Panc1 (cell line): ENCODE measurements at regions not wholly inside any gene's neighbourhood (a gene's known extent, or its start where the extent isn't known, plus 50 kb on each side); places are given as distances from the start of the nearest gene placed in this dataset.

Experiments
- ATAC-seq: fragments of 200-7000 bp; cut with Tn5 transposase; 2 replicates; pipeline ENCODE4 v1.9.1; 2020; ENCODE audit warnings: mild to moderate bottlenecking, moderate library complexity
- BruUV-seq: library from RNA; stranded (reverse); fragments of 400-500 nt; replicated peaks from 2 replicates; lab custom pipeline; 2021; lab: Mats Ljungman, UMichigan
- CTCF ChIA-PET: fragments of 300-600 bp; sonication (Branson Sonifier 250); formaldehyde crosslinking; loops from one replicate; lab custom pipeline; 2022; ENCODE audit warnings: antibody characterized with exemption; lab: Charles Lee
- POLR2A ChIA-PET: fragments of 300-600 bp; sonication (Branson Sonifier 250); formaldehyde crosslinking; loops from one replicate; lab custom pipeline; 2022; ENCODE audit warnings: antibody characterized with exemption; lab: Charles Lee
- DNase-seq: peaks from one replicate; pipeline ENCODE4 v3.0.0-alpha.2; 2010; ENCODE audit warnings: low read depth, low spot score
- H3K27ac ChIP-seq: 2 replicates; pipeline ENCODE4 v1.5.1; 2011; ENCODE audit warnings: mild to moderate bottlenecking, low read length, inconsistent platforms
- H3K27me3 ChIP-seq: fragments of 200-500 bp; sonication (Bioruptor generic); 2 replicates; pipeline ENCODE4 v1.6.0; 2014; ENCODE audit warnings: low read length, inconsistent platforms; ENCODE audit not compliant: control insufficient read depth, insufficient read depth
- H3K36me3 ChIP-seq: fragments of 200-500 bp; sonication (Bioruptor generic); 2 replicates; pipeline ENCODE4 v1.5.1; 2014; ENCODE audit warnings: inconsistent platforms, mild to moderate bottlenecking, low read length, moderate library complexity; ENCODE audit not compliant: control insufficient read depth, insufficient read depth
- H3K4me1 ChIP-seq: 2 replicates; pipeline ENCODE4 v1.5.1; 2011; ENCODE audit warnings: inconsistent platforms, mild to moderate bottlenecking, low read length, moderate library complexity; ENCODE audit not compliant: control insufficient read depth, insufficient read depth
- H3K4me3 ChIP-seq, 2 experiments: 2 replicates each; pipeline ENCODE4 v1.5.1; 2011 to 2012; ENCODE audit warnings: low read depth in 2 of 2, low read length in 2 of 2, mild to moderate bottlenecking in 2 of 2, inconsistent platforms in 1 of 2, moderate library complexity in 1 of 2
- H3K9me3 ChIP-seq: fragments of 200-500 bp; sonication (Bioruptor generic); 2 replicates; pipeline ENCODE4 v1.5.1; 2014; ENCODE audit warnings: low read depth, mild to moderate bottlenecking, inconsistent platforms, low read length, moderate library complexity; ENCODE audit not compliant: control insufficient read depth, insufficient read depth
- POLR2AphosphoS5 ChIP-seq: IDR thresholded peaks from 2 replicates; pipeline ENCODE4 v1.6.1; 2012; ENCODE audit warnings: mild to moderate bottlenecking, low read depth, low read length, moderate library complexity
- SIN3A ChIP-seq: IDR thresholded peaks from 2 replicates; pipeline ENCODE4 v1.6.1; 2012; ENCODE audit warnings: low read depth, mild to moderate bottlenecking, low read length, moderate library complexity, borderline replicate concordance; ENCODE audit not compliant: insufficient read depth
- TCF7L2 ChIP-seq: IDR thresholded peaks from 2 replicates; pipeline ENCODE4 v1.6.1; 2011; ENCODE audit warnings: mild to moderate bottlenecking, low read depth, low read length, inconsistent platforms
- in situ Hi-C: cut with HindIII; loops from 2 replicates; pipeline ENCODE4 v1.10.0; 2016; ENCODE audit warnings: low sequenced_read_pairs, low pct_unique_long_range_greater_than_20kb
- intact Hi-C: fragments of 100-400 bp; cut with micrococcal nuclease; formaldehyde crosslinking; loops from one replicate; pipeline ENCODE4 v1.10.0; 2022; ENCODE audit not compliant: unreplicated experiment
- TF ChIP-seq, protein P1 (sequence below), 2 experiments: IDR thresholded peaks; 2 replicates each; pipeline ENCODE4 v1.6.1; 2011 to 2012; ENCODE audit warnings: low read depth in 2 of 2, control low read depth in 1 of 2, low read length in 1 of 2, mild to moderate bottlenecking in 1 of 2, moderate library complexity in 1 of 2; ENCODE audit not compliant: insufficient read depth in 1 of 2
- TF ChIP-seq, protein P2 (sequence below): fragments of 450-650 bp; IDR thresholded peaks from 2 replicates; pipeline ENCODE4 v1.5.1; 2017; ENCODE audit warnings: mild to moderate bottlenecking

DNA sequence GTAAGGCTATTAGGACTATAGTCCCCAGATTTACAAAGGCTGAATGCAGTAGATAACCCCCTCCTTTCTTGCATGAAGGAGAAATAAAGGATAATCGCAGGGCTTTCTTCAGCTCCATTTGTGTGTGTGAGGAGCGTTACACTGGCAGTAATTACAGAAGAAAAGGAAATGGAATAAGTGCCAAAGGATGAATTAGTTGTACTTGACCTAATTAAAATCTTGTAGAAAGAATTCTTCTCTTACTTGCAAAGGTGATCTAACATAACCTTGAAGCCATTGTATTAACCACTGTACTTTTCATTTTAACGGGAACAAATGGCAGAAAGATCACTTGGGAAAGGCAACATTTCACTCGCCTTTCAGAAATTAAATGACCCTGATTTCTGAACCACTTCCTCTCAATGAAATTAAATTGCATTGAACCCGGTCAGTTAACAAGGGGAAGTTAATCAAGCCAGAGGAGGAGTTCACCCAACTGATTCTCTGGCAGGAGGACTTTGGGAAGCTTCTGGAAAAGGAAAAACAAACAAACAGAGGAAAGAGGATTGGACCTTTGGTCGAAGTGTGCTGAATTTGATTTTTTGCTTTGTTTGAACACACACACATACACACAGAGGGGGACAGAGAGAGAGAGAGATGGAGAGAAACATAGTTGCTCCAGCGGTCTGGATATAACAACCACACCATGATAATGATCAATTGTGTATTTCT lies 90.6 kb downstream of the GP2 start:
- ChIA-PET POLR2A (no interaction called here), CTCF (no interaction called here)
- intact Hi-C loops: no loop called here

DNA sequence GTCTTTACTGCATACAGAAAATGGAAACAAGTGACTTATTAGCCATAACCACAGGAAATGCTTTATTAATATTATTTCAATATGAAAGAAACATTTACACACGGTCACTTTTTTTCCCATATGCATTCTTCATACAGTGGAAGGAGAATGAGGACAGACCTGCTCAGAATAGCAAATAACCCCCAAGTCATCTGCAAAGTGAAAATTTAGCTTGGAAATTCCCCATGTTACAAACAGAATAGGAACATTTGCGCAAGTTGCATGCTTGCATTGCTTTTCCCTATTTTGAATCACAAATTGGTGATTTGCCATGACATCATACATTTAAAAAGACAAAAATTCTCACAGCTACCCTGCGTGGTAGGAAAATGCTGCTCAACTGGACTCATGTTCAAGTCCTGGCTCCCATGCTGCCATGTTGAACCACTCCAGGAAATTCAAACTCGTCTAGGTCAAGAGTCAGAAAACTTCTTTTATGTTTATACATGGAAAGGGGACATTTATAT lies 102.0 kb downstream of the GP2 start:
- H3K27me3 ChIP-seq: peaks cover 8% of the 10 kb centered on the region; the same call in 1 of the 2 replicates
- ChIA-PET POLR2A (no interaction called here), CTCF (no interaction called here)
- TF ChIP-seq, protein P1, sequence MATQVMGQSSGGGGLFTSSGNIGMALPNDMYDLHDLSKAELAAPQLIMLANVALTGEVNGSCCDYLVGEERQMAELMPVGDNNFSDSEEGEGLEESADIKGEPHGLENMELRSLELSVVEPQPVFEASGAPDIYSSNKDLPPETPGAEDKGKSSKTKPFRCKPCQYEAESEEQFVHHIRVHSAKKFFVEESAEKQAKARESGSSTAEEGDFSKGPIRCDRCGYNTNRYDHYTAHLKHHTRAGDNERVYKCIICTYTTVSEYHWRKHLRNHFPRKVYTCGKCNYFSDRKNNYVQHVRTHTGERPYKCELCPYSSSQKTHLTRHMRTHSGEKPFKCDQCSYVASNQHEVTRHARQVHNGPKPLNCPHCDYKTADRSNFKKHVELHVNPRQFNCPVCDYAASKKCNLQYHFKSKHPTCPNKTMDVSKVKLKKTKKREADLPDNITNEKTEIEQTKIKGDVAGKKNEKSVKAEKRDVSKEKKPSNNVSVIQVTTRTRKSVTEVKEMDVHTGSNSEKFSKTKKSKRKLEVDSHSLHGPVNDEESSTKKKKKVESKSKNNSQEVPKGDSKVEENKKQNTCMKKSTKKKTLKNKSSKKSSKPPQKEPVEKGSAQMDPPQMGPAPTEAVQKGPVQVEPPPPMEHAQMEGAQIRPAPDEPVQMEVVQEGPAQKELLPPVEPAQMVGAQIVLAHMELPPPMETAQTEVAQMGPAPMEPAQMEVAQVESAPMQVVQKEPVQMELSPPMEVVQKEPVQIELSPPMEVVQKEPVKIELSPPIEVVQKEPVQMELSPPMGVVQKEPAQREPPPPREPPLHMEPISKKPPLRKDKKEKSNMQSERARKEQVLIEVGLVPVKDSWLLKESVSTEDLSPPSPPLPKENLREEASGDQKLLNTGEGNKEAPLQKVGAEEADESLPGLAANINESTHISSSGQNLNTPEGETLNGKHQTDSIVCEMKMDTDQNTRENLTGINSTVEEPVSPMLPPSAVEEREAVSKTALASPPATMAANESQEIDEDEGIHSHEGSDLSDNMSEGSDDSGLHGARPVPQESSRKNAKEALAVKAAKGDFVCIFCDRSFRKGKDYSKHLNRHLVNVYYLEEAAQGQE (IDR thresholded peaks at IDR 0.05; ENCODE audit: insufficient read depth in 1 of 2, low read depth in 2 of 2, low read length in 1 of 2): no peak
- TF ChIP-seq SIN3A (no peak), TCF7L2 (no peak), POLR2AphosphoS5 (no peak)
- TF ChIP-seq, protein P2, sequence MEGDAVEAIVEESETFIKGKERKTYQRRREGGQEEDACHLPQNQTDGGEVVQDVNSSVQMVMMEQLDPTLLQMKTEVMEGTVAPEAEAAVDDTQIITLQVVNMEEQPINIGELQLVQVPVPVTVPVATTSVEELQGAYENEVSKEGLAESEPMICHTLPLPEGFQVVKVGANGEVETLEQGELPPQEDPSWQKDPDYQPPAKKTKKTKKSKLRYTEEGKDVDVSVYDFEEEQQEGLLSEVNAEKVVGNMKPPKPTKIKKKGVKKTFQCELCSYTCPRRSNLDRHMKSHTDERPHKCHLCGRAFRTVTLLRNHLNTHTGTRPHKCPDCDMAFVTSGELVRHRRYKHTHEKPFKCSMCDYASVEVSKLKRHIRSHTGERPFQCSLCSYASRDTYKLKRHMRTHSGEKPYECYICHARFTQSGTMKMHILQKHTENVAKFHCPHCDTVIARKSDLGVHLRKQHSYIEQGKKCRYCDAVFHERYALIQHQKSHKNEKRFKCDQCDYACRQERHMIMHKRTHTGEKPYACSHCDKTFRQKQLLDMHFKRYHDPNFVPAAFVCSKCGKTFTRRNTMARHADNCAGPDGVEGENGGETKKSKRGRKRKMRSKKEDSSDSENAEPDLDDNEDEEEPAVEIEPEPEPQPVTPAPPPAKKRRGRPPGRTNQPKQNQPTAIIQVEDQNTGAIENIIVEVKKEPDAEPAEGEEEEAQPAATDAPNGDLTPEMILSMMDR: no peak
- H3K36me3 ChIP-seq: no peaks in the 10 kb centered on the region
- H3K4me3 ChIP-seq: no peak overlapping the region
- ATAC-seq (no peak), DNase-seq (no peak)
- in situ Hi-C loops (no loop called here), intact Hi-C loops (no loop called here)
- H3K4me1 ChIP-seq: no peaks in the 10 kb centered on the region
- peaks cover 3% of the 10 kb centered on the region; the same call in 1 of the 2 replicates for H3K9me3 ChIP-seq
- no peak overlapping the region for H3K27ac ChIP-seq
- no TSS peak for BruUV-seq

More for the DNA sequence above, 90.6 kb downstream of the GP2 start:
- no peaks in the 10 kb centered on the region for H3K4me1 ChIP-seq
- peaks cover 38% of the 10 kb centered on the region for H3K27me3 ChIP-seq
- no peaks in the 10 kb centered on the region for H3K36me3 ChIP-seq
- in situ Hi-C loops: no loop called here
- no peak overlapping the region for H3K4me3 ChIP-seq
- ATAC-seq: no peak
- no TSS peak for BruUV-seq
- DNase-seq: no peak
- TF ChIP-seq TCF7L2 (no peak), POLR2AphosphoS5 (no peak), SIN3A (no peak)
- TF ChIP-seq, protein P2: no peak
- TF ChIP-seq, protein P1 (IDR thresholded peaks at IDR 0.05; ENCODE audit: insufficient read depth in 1 of 2, low read depth in 2 of 2, low read length in 1 of 2): no peak
- no peaks in the 10 kb centered on the region for H3K9me3 ChIP-seq
- no peak overlapping the region for H3K27ac ChIP-seq
